ENCODE measurements at regions not wholly inside any gene's neighbourhood (a gene's known extent, or its start where the extent isn't known, plus 50 kb on each side); places are given as distances from the start of the nearest gene placed in this dataset.

DNA sequence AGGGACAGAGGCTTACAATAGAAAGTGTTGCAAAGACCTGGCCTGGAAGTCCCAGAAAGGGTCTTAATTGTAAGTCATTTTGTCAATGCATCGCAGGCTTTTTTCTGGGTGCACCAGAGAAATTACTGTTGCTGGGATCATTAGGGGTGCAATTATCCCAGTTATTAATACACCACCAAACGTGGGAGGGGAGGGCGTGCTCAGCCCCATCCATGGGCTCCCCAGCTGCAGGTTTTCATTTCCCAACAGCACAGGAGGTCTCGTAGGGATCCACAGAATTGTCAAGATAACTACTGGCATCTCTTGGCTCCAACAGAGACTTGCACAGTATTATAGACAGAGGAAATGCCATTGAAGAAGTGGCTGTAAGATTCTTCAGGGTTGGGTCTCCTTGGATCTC is 69.6 kb upstream of the FZD7 start:
- TF ChIP-seq, protein P1, sequence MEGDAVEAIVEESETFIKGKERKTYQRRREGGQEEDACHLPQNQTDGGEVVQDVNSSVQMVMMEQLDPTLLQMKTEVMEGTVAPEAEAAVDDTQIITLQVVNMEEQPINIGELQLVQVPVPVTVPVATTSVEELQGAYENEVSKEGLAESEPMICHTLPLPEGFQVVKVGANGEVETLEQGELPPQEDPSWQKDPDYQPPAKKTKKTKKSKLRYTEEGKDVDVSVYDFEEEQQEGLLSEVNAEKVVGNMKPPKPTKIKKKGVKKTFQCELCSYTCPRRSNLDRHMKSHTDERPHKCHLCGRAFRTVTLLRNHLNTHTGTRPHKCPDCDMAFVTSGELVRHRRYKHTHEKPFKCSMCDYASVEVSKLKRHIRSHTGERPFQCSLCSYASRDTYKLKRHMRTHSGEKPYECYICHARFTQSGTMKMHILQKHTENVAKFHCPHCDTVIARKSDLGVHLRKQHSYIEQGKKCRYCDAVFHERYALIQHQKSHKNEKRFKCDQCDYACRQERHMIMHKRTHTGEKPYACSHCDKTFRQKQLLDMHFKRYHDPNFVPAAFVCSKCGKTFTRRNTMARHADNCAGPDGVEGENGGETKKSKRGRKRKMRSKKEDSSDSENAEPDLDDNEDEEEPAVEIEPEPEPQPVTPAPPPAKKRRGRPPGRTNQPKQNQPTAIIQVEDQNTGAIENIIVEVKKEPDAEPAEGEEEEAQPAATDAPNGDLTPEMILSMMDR (IDR thresholded peaks at IDR 0.05), result no peak
- no peak for TF ChIP-seq ZFX (IDR thresholded peaks at IDR 0.05; ENCODE audit: borderline replicate concordance)
